GM18505 (cell line): ENCODE measurements at regions not wholly inside any gene's neighbourhood (a gene's known extent, or its start where the extent isn't known, plus 50 kb on each side); places are given as distances from the start of the nearest gene placed in this dataset.
"Not testable (repeated sequence)": the region's sequence is repeated elsewhere in the genome, so short reads cannot be mapped to it uniquely, and the experiment has no call there.

Experiments used
- ATAC-seq: cut with Tn5 transposase; IDR thresholded peaks from one replicate; pipeline ENCODE4 v1.9.1; 2021; ENCODE audit not compliant: unreplicated experiment
- POLR2A ChIP-seq: IDR thresholded peaks from 4 replicates; pipeline ENCODE4 v1.6.1; 2011; ENCODE audit warnings: borderline replicate concordance; ENCODE audit not compliant: insufficient read depth, insufficient read length; ENCODE audit errors: extremely low read depth

GRCh38 chr4:164204434-164204833 lies 549.5 kb upstream of the SMIM31 start:
- TF ChIP-seq POLR2A, result no peak
- ATAC-seq, result no peak

GRCh38 chr4:164207460-164207859 lies 546.5 kb upstream of the SMIM31 start:
- ATAC-seq, result no peak
- no peak for TF ChIP-seq POLR2A

- no peak for TF ChIP-seq POLR2A
- ATAC-seq, result no peak
Observed at GRCh38 chr4:164210377-164210776, 543.6 kb upstream of the SMIM31 start.

GRCh38 chr4:164212134-164212533 lies 541.8 kb upstream of the SMIM31 start:
- no peak for TF ChIP-seq POLR2A
- ATAC-seq, result no peak

- no peak for ATAC-seq
- TF ChIP-seq POLR2A, result no peak
Observed at GRCh38 chr4:164212714-164213113, 541.2 kb upstream of the SMIM31 start.

GRCh38 chr4:164215113-164215741 lies 538.7 kb upstream of the SMIM31 start:
- no peak for ATAC-seq
- TF ChIP-seq POLR2A, result no peak

GRCh38 chr4:164221631-164222030 lies 532.3 kb upstream of the SMIM31 start:
- no peak for ATAC-seq
- no peak for TF ChIP-seq POLR2A

GRCh38 chr4:164224871-164225270 lies 529.1 kb upstream of the SMIM31 start:
- TF ChIP-seq POLR2A, result no peak
- ATAC-seq, result no peak

- no peak for ATAC-seq
- TF ChIP-seq POLR2A, result no peak
Observed at GRCh38 chr4:164229255-164229654, 524.7 kb upstream of the SMIM31 start.

- TF ChIP-seq POLR2A, result no peak
- ATAC-seq, result no peak
Observed at GRCh38 chr4:164239433-164239832, 514.5 kb upstream of the SMIM31 start.

- TF ChIP-seq POLR2A, result no peak
- ATAC-seq, result no peak
Observed at GRCh38 chr4:164239976-164240375, 514.0 kb upstream of the SMIM31 start.

GRCh38 chr4:164251257-164251656 lies 502.7 kb upstream of the SMIM31 start:
- no peak for ATAC-seq
- TF ChIP-seq POLR2A, result no peak

- TF ChIP-seq POLR2A, result no peak
- ATAC-seq, result no peak
Observed at GRCh38 chr4:164252286-164252685, 501.6 kb upstream of the SMIM31 start.

GRCh38 chr4:164261831-164262230 lies 492.1 kb upstream of the SMIM31 start:
- TF ChIP-seq POLR2A, result no peak
- no peak for ATAC-seq

GRCh38 chr4:164262508-164262907 lies 491.4 kb upstream of the SMIM31 start:
- ATAC-seq, result not testable (repeated sequence)

- ATAC-seq, result not testable (repeated sequence)
Observed at GRCh38 chr4:164277414-164277813, 476.5 kb upstream of the SMIM31 start.
